ENCODE measurements at regions not wholly inside any gene's neighbourhood (a gene's known extent, or its start where the extent isn't known, plus 50 kb on each side); places are given as distances from the start of the nearest gene placed in this dataset.

GRCh38 chr2:53286345-53286744 lies 481.3 kb upstream of the CHAC2 start:
- no peaks in the 10 kb centered on the region for H3K9me3 ChIP-seq (ENCODE audit: control insufficient read depth, low read depth, low read length)
- no peak overlapping the region for H3K9ac ChIP-seq (ENCODE audit: control insufficient read depth, extremely low read depth, insufficient read depth, low read length)
- dilution Hi-C loops (cut with MboI; ENCODE audit: extremely low pct_ligation_motif_present, low sequenced_read_pairs): no loop called here
- no peak for TF ChIP-seq EZH2 (IDR thresholded peaks at IDR 0.05; ENCODE audit: low read length)
- TF ChIP-seq, protein P1, sequence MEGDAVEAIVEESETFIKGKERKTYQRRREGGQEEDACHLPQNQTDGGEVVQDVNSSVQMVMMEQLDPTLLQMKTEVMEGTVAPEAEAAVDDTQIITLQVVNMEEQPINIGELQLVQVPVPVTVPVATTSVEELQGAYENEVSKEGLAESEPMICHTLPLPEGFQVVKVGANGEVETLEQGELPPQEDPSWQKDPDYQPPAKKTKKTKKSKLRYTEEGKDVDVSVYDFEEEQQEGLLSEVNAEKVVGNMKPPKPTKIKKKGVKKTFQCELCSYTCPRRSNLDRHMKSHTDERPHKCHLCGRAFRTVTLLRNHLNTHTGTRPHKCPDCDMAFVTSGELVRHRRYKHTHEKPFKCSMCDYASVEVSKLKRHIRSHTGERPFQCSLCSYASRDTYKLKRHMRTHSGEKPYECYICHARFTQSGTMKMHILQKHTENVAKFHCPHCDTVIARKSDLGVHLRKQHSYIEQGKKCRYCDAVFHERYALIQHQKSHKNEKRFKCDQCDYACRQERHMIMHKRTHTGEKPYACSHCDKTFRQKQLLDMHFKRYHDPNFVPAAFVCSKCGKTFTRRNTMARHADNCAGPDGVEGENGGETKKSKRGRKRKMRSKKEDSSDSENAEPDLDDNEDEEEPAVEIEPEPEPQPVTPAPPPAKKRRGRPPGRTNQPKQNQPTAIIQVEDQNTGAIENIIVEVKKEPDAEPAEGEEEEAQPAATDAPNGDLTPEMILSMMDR (optimal IDR thresholded peaks at IDR 0.05 in 1 of 3, IDR thresholded peaks at IDR 0.05 in 1 of 3, conservative IDR thresholded peaks at IDR 0.05 in 1 of 3; ENCODE audit: extremely low read depth in 1 of 3, insufficient read depth in 2 of 3, low read length in 3 of 3): no peak
- H3K27ac ChIP-seq (ENCODE audit: control insufficient read depth, insufficient read depth, low read length): no peak overlapping the region
- H3K9me1 ChIP-seq (ENCODE audit: control insufficient read depth, extremely low read depth, insufficient read depth, low read length): no peaks in the 10 kb centered on the region
- H2AFZ ChIP-seq (ENCODE audit: control insufficient read depth, low read length): no peak overlapping the region
- no peak overlapping the region for H3K4me3 ChIP-seq (ENCODE audit: control insufficient read depth in 2 of 3, extremely low read depth in 1 of 3, insufficient read depth in 2 of 3, low read depth in 1 of 3, low read length in 3 of 3)
- no peak for FAIRE-seq
- H3K4me1 ChIP-seq (ENCODE audit: control insufficient read depth, extremely low read depth, insufficient read depth, low read length): peaks cover 7% of the 10 kb centered on the region
- no peak overlapping the region for H3K4me2 ChIP-seq (ENCODE audit: control insufficient read depth, extremely low read depth, insufficient read depth, low read depth, low read length)
- no peaks in the 10 kb centered on the region for H3K27me3 ChIP-seq (ENCODE audit: control insufficient read depth, extremely low read depth, insufficient read depth, low read length)
- no peaks in the 10 kb centered on the region for H4K20me1 ChIP-seq (ENCODE audit: control insufficient read depth, extremely low read depth, insufficient read depth, low read length)
- no peaks in the 10 kb centered on the region for H3K79me2 ChIP-seq (ENCODE audit: control insufficient read depth, insufficient read depth, low read length)
- DNase-seq (ENCODE audit: low read depth, low spot score): peak; percentile 23
- H3K36me3 ChIP-seq (ENCODE audit: control insufficient read depth in 2 of 2, extremely low read depth in 1 of 2, insufficient read depth in 2 of 2, low read length in 2 of 2): no peaks in the 10 kb centered on the region

DNA sequence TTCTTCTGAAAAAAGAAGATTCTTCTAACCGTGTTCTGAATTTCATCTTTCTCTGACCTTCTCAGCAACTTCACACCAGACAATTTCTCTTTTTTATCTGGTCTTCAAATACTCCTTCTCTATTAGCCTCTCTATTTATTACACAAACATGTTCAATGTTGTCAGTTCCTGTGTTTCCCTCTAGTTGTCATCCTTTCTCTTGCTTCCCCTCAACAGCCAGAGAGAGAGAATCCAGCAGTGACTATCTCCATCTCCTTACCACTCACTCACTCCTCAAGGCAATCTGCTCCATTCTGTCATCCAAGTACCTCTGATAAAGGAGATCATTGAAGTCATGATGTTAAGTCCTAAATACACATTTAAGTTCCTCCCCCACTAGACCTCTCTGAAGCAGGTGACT lies 491.9 kb upstream of the CHAC2 start:
- Histone ChIP-seq H3K27me3 (ENCODE audit: control insufficient read depth, extremely low read depth, insufficient read depth, low read length) (no peaks in the 10 kb centered on the region), H3K9ac (ENCODE audit: control insufficient read depth, extremely low read depth, insufficient read depth, low read length) (no peak overlapping the region), H3K9me3 (ENCODE audit: control insufficient read depth, low read depth, low read length) (no peaks in the 10 kb centered on the region), H4K20me1 (ENCODE audit: control insufficient read depth, extremely low read depth, insufficient read depth, low read length) (no peaks in the 10 kb centered on the region), H3K4me1 (ENCODE audit: control insufficient read depth, extremely low read depth, insufficient read depth, low read length) (no peaks in the 10 kb centered on the region), H3K79me2 (ENCODE audit: control insufficient read depth, insufficient read depth, low read length) (no peaks in the 10 kb centered on the region), H3K36me3 (ENCODE audit: control insufficient read depth in 2 of 2, extremely low read depth in 1 of 2, insufficient read depth in 2 of 2, low read length in 2 of 2) (no peaks in the 10 kb centered on the region), H3K9me1 (ENCODE audit: control insufficient read depth, extremely low read depth, insufficient read depth, low read length) (no peaks in the 10 kb centered on the region), H3K4me2 (ENCODE audit: control insufficient read depth, extremely low read depth, insufficient read depth, low read depth, low read length) (no peak overlapping the region), H3K4me3 (ENCODE audit: control insufficient read depth in 2 of 3, extremely low read depth in 1 of 3, insufficient read depth in 2 of 3, low read depth in 1 of 3, low read length in 3 of 3) (no peak overlapping the region), H2AFZ (ENCODE audit: control insufficient read depth, low read length) (no peak overlapping the region), H3K27ac (ENCODE audit: control insufficient read depth, insufficient read depth, low read length) (no peak overlapping the region)
- dilution Hi-C loops (cut with MboI; ENCODE audit: extremely low pct_ligation_motif_present, low sequenced_read_pairs): no loop called here
- FAIRE-seq: no peak
- TF ChIP-seq EZH2 (IDR thresholded peaks at IDR 0.05; ENCODE audit: low read length): no peak
- TF ChIP-seq, protein P1 (optimal IDR thresholded peaks at IDR 0.05 in 1 of 3, IDR thresholded peaks at IDR 0.05 in 1 of 3, conservative IDR thresholded peaks at IDR 0.05 in 1 of 3; ENCODE audit: extremely low read depth in 1 of 3, insufficient read depth in 2 of 3, low read length in 3 of 3): peak in 1 of 3 experiments; percentile 20
- DNase-seq (ENCODE audit: low read depth, low spot score): no peak
